CD14-positive monocyte (primary cell): ENCODE measurements at regions not wholly inside any gene's neighbourhood (a gene's known extent, or its start where the extent isn't known, plus 50 kb on each side); places are given as distances from the start of the nearest gene placed in this dataset.

Experiments used
- DNase-seq, 3 donors: peaks; one replicate each; pipeline ENCODE4 v3.0.0-alpha.2; 2011 to 2022
- H2AFZ ChIP-seq: 2 replicates; pipeline ENCODE4 v1.6.0; 2012; ENCODE audit warnings: mild to moderate bottlenecking, low read depth, low read length, inconsistent platforms; ENCODE audit not compliant: insufficient read depth, poor library complexity, severe bottlenecking
- H3K27ac ChIP-seq, 2 donors: 1 replicate in 1 of 2; 2 replicates in 1 of 2; pipeline ENCODE4 v1.5.1; 2012 to 2013; ENCODE audit warnings: low read length in 2 of 2, control low read depth in 1 of 2, inconsistent platforms in 1 of 2, low read depth in 1 of 2, mild to moderate bottlenecking in 1 of 2
- H3K27me3 ChIP-seq, 2 donors: one replicate each; pipeline versions ENCODE4 v1.6.0 to v1.6.1; 2011 to 2013; ENCODE audit warnings: low read length in 2 of 2; ENCODE audit not compliant: control insufficient read depth in 2 of 2, insufficient read depth in 2 of 2
- H3K36me3 ChIP-seq, 2 donors: replicated peaks in 1 of 2; 1 replicate in 1 of 2; 2 replicates in 1 of 2; pipeline versions ENCODE4 v1.5.1 to v1.6.1; 2012 to 2013; ENCODE audit warnings: low read length in 2 of 2, control low read depth in 1 of 2, inconsistent platforms in 1 of 2, mild to moderate bottlenecking in 1 of 2; ENCODE audit not compliant: insufficient read depth in 2 of 2, control insufficient read depth in 1 of 2
- H3K4me1 ChIP-seq, 2 donors: 1 replicate in 1 of 2; 2 replicates in 1 of 2; pipeline versions ENCODE4 v1.5.1 to v1.6.1; 2012 to 2013; ENCODE audit warnings: low read length in 2 of 2, control low read depth in 1 of 2, inconsistent platforms in 1 of 2, mild to moderate bottlenecking in 1 of 2, moderate library complexity in 1 of 2; ENCODE audit not compliant: insufficient read depth in 2 of 2, control insufficient read depth in 1 of 2
- H3K4me2 ChIP-seq: replicated peaks from 2 replicates; pipeline ENCODE3; 2012; ENCODE audit warnings: low read length, moderate library complexity, mild to moderate bottlenecking; ENCODE audit not compliant: poor library complexity, severe bottlenecking; ENCODE audit errors: extremely low read depth
- H3K4me3 ChIP-seq, 3 experiments: fragments of 200-600 bp in 1 of 3; sonication (generic) in 1 of 3; replicated peaks in 1 of 3; 1 replicate in 2 of 3; 2 replicates in 1 of 3; pipeline ENCODE4 v1.5.1; 2011 to 2013; ENCODE audit warnings: low read length in 3 of 3, mild to moderate bottlenecking in 3 of 3, control low read depth in 2 of 3, low read depth in 2 of 3, inconsistent platforms in 1 of 3, moderate library complexity in 1 of 3
- H3K79me2 ChIP-seq: 2 replicates; pipeline ENCODE4 v1.6.0; 2012; ENCODE audit warnings: mild to moderate bottlenecking, control low read depth, inconsistent platforms, low read length, moderate library complexity; ENCODE audit not compliant: insufficient read depth
- H3K9ac ChIP-seq: 2 replicates; pipeline ENCODE4 v1.6.0; 2017; ENCODE audit warnings: low read length, mild to moderate bottlenecking; ENCODE audit not compliant: insufficient read depth, poor library complexity, severe bottlenecking
- H3K9me3 ChIP-seq, 2 donors: replicated peaks in 1 of 2; 1 replicate in 1 of 2; 2 replicates in 1 of 2; pipeline versions ENCODE4 v1.5.1 to v1.6.1; 2012 to 2013; ENCODE audit warnings: low read length in 2 of 2, control low read depth in 1 of 2; ENCODE audit not compliant: control insufficient read depth in 1 of 2, insufficient read depth in 1 of 2
- H4K20me1 ChIP-seq: 2 replicates; pipeline ENCODE4 v1.6.0; 2012; ENCODE audit warnings: mild to moderate bottlenecking, low read length, control low read depth, moderate library complexity; ENCODE audit not compliant: insufficient read depth
- H3K27ac Mint-ChIP-seq, 7 donors: one replicate each; pipeline ENCODE4 v1.8.0; 2020; ENCODE audit warnings: mild to moderate bottlenecking in 7 of 7, mixed read lengths in 7 of 7, moderate library complexity in 6 of 7, inconsistent platforms in 2 of 7
- H3K27me3 Mint-ChIP-seq, 3 donors: one replicate each; pipeline ENCODE4 v1.8.0; 2021 to 2022; ENCODE audit warnings: low read depth in 3 of 3, mild to moderate bottlenecking in 3 of 3, mixed read lengths in 3 of 3, moderate library complexity in 3 of 3, inconsistent platforms in 1 of 3
- H3K36me3 Mint-ChIP-seq, 2 donors: one replicate each; pipeline ENCODE4 v1.8.0; 2020; ENCODE audit warnings: mixed read lengths in 2 of 2, inconsistent platforms in 1 of 2, mild to moderate bottlenecking in 1 of 2
- H3K4me1 Mint-ChIP-seq: one replicate; pipeline ENCODE4 v1.8.0; 2020; ENCODE audit warnings: mild to moderate bottlenecking, mixed read lengths
- H3K4me3 Mint-ChIP-seq, 2 donors: one replicate each; pipeline ENCODE4 v1.8.0; 2020; ENCODE audit warnings: mild to moderate bottlenecking in 2 of 2, mixed read lengths in 2 of 2, moderate library complexity in 1 of 2
- H3K9me3 Mint-ChIP-seq, 7 donors: one replicate each; pipeline ENCODE4 v1.8.0; 2020 to 2022; ENCODE audit warnings: mixed read lengths in 7 of 7, mild to moderate bottlenecking in 6 of 7, moderate library complexity in 6 of 7, inconsistent platforms in 2 of 7
- CTCF ChIP-seq: fragments of 200-600 bp; IDR thresholded peaks from one replicate; pipeline ENCODE4 v1.8.0; 2022; ENCODE audit warnings: antibody characterized with exemption, mild to moderate bottlenecking
- WGBS: methylation state at CpG from one replicate; pipeline ENCODE4 v1.1.5; 2013; ENCODE audit warnings: missing lambda C conversion rate; ENCODE audit not compliant: insufficient coverage; 5-methylcytosine and 5-hydroxymethylcytosine counted together
- intact Hi-C, 2 donors: fragments of 100-400 bp; cut with micrococcal nuclease; formaldehyde crosslinking; loops; one replicate each; pipeline versions ENCODE4 v1.15.0 to v1.15.1; 2023

GRCh38 chr6:74991573-74992332 is 214.1 kb downstream of the COL12A1 start:
- no peak for TF ChIP-seq CTCF

GRCh38 chr6:74979065-74979766 is 226.6 kb downstream of the COL12A1 start:
- Histone ChIP-seq H3K4me3 (no peak overlapping the region), H2AFZ (no peak overlapping the region), H3K4me2 (no peak overlapping the region), H3K36me3 (no peaks in the 10 kb centered on the region), H3K27me3 (no peaks in the 10 kb centered on the region), H3K27ac (no peak overlapping the region), H3K9ac (no peak overlapping the region), H3K4me1 (no peaks in the 10 kb centered on the region), H4K20me1 (no peaks in the 10 kb centered on the region), H3K79me2 (no peaks in the 10 kb centered on the region), H3K9me3 (no peaks in the 10 kb centered on the region)
- WGBS, result 87% methylated on average over 4 of the region's 7 CpGs
- Mint-ChIP-seq H3K36me3 (no peaks in the 10 kb centered on the region), H3K9me3 (peaks cover 0 to 2% (median 0%) of the 10 kb centered on the region in 7 donors), H3K27ac (no peak overlapping the region), H3K27me3 (no peaks in the 10 kb centered on the region), H3K4me1 (no peaks in the 10 kb centered on the region), H3K4me3 (no peak overlapping the region)
- no peak for TF ChIP-seq CTCF
- no peak for DNase-seq
- intact Hi-C loops, result no loop called here

More at GRCh38 chr6:74991573-74992332, 214.1 kb downstream of the COL12A1 start:
- no peaks in the 10 kb centered on the region for H3K36me3 Mint-ChIP-seq
- Histone ChIP-seq H3K4me2 (no peak overlapping the region), H3K9ac (no peak overlapping the region), H3K27ac (no peak overlapping the region), H3K4me3 (no peak overlapping the region), H3K36me3 (no peaks in the 10 kb centered on the region), H3K27me3 (no peaks in the 10 kb centered on the region), H3K79me2 (no peaks in the 10 kb centered on the region), H3K4me1 (no peaks in the 10 kb centered on the region), H3K9me3 (peaks cover 4 to 9% of the 10 kb centered on the region in 2 donors), H4K20me1 (no peaks in the 10 kb centered on the region), H2AFZ (no peak overlapping the region)
- H3K27ac Mint-ChIP-seq, result no peak overlapping the region
- DNase-seq, result no peak
- peaks cover 1 to 8% (median 4%) of the 10 kb centered on the region in 7 donors for H3K9me3 Mint-ChIP-seq
- H3K4me1 Mint-ChIP-seq, result no peaks in the 10 kb centered on the region
- H3K27me3 Mint-ChIP-seq, result peaks cover 0 to 2% (median 2%) of the 10 kb centered on the region in 3 donors
- no peak overlapping the region for H3K4me3 Mint-ChIP-seq
- 80% methylated on average over 1 of the region's 3 CpGs for WGBS
- intact Hi-C loops, result no loop called here
